H1 (cell line): ENCODE measurements at regions not wholly inside any gene's neighbourhood (a gene's known extent, or its start where the extent isn't known, plus 50 kb on each side); places are given as distances from the start of the nearest gene placed in this dataset.

Experiments used
- CTBP2 ChIP-seq: IDR thresholded peaks from 2 replicates; pipeline ENCODE4 v1.7.0; 2011; ENCODE audit warnings: borderline replicate concordance, mild to moderate bottlenecking, moderate library complexity, mixed read lengths, low read length; ENCODE audit not compliant: insufficient read depth, insufficient read length
- CTCF ChIP-seq, 3 experiments: IDR thresholded peaks; 1 replicate in 2 of 3; 2 replicates in 1 of 3; pipeline versions ENCODE4 v1.5.1 to v1.6.1; 2011; ENCODE audit warnings: low read length in 3 of 3, mild to moderate bottlenecking in 3 of 3, inconsistent platforms in 2 of 3, low read depth in 1 of 3, moderate library complexity in 1 of 3; ENCODE audit not compliant: insufficient read depth in 1 of 3; ENCODE audit errors: control extremely low read depth in 1 of 3
- KDM1A ChIP-seq: fragments of 200-600, 300-600 bp; sonication (generic); IDR thresholded peaks from 2 replicates; pipeline ENCODE4 v1.7.1; 2016; ENCODE audit warnings: mild to moderate bottlenecking, low read length, borderline replicate concordance
- POLR2A ChIP-seq, 2 experiments: IDR thresholded peaks; 1 replicate in 1 of 2; 2 replicates in 1 of 2; pipeline ENCODE4 v1.6.1; 2011; ENCODE audit warnings: low read depth in 2 of 2, low read length in 2 of 2, mild to moderate bottlenecking in 2 of 2; ENCODE audit errors: control extremely low read depth in 1 of 2
- POLR2AphosphoS5 ChIP-seq: IDR thresholded peaks from 2 replicates; pipeline ENCODE4 v1.6.1; 2011; ENCODE audit warnings: low read depth, low read length
- SIX5 ChIP-seq: IDR thresholded peaks from 2 replicates; pipeline ENCODE4 v1.6.1; 2011; ENCODE audit warnings: mild to moderate bottlenecking, low read depth, low read length

DNA sequence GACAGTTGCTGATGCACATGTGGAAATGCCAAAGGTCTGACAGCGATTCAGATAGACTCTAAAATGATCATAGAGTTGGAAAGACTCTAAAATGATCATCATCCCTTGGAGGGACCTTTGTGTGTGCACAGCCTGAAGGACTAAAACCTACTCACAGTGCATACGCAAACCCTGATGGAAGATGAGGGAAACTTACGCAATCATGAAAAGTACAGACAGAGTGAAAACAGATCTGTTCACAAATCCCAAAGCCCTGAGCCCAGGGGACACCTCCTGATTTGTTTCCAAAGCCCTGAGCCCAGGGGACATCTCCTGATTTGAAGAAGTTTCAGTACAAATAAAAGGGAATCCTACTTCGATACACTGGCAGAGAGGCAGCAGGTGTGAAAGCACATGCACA, 79.3 kb upstream of the PROX1 start:
- TF ChIP-seq SIX5 = no peak
- TF ChIP-seq POLR2AphosphoS5 = no peak
- TF ChIP-seq CTBP2 = no peak
- no peak for TF ChIP-seq POLR2A (IDR thresholded peaks at IDR 0.05; ENCODE audit: control extremely low read depth in 1 of 2, low read depth in 2 of 2, low read length in 2 of 2)
- TF ChIP-seq CTCF (IDR thresholded peaks at IDR 0.05; ENCODE audit: control extremely low read depth in 1 of 3, insufficient read depth in 1 of 3, low read depth in 1 of 3, low read length in 3 of 3) = no peak
- no peak for TF ChIP-seq KDM1A
